Calu3 (cell line): ENCODE measurements at regions not wholly inside any gene's neighbourhood (a gene's known extent, or its start where the extent isn't known, plus 50 kb on each side); places are given as distances from the start of the nearest gene placed in this dataset.
A peak's percentile ranks its signal among the peaks of the same experiment; 100 is the strongest.

Experiments
- BruUV-seq: library from RNA; stranded (reverse); fragments of 400-500 nt; replicated peaks from 2 replicates; lab custom pipeline; 2021; lab: Mats Ljungman, UMichigan
- CTCF ChIA-PET: fragments of 300-600 bp; sonication (Branson Sonifier 250); formaldehyde crosslinking; loops from one replicate; lab custom pipeline; 2022; ENCODE audit warnings: antibody characterized with exemption; lab: Charles Lee
- DNase-seq: peaks from one replicate; pipeline ENCODE4 v3.0.0; 2022
- H3K27ac Mint-ChIP-seq: one replicate; pipeline ENCODE4 v1.8.0; 2022; ENCODE audit warnings: mixed read lengths; ENCODE audit not compliant: unreplicated experiment
- H3K27me3 Mint-ChIP-seq: one replicate; pipeline ENCODE4 v1.8.0; 2022; ENCODE audit warnings: mixed read lengths; ENCODE audit not compliant: unreplicated experiment
- H3K36me3 Mint-ChIP-seq: one replicate; pipeline ENCODE4 v1.8.0; 2022; ENCODE audit warnings: mild to moderate bottlenecking, moderate library complexity, mixed read lengths; ENCODE audit not compliant: insufficient read depth, unreplicated experiment
- H3K4me1 Mint-ChIP-seq: one replicate; pipeline ENCODE4 v1.8.0; 2022; ENCODE audit warnings: mild to moderate bottlenecking, low read depth, mixed read lengths; ENCODE audit not compliant: unreplicated experiment
- H3K4me3 Mint-ChIP-seq: one replicate; pipeline ENCODE4 v1.8.0; 2022; ENCODE audit warnings: mild to moderate bottlenecking, low read depth, moderate library complexity, mixed read lengths; ENCODE audit not compliant: unreplicated experiment
- H3K9me3 Mint-ChIP-seq: one replicate; pipeline ENCODE4 v1.8.0; 2022; ENCODE audit warnings: low read depth, mixed read lengths; ENCODE audit not compliant: unreplicated experiment
- CTCF ChIP-seq: fragments of 200-600 bp; IDR thresholded peaks from one replicate; pipeline ENCODE4 v1.8.0; 2022; ENCODE audit warnings: antibody characterized with exemption; ENCODE audit not compliant: unreplicated experiment
- intact Hi-C: fragments of 100-400 bp; cut with micrococcal nuclease; formaldehyde crosslinking; loops from one replicate; pipeline ENCODE4 v1.10.0; 2022; ENCODE audit not compliant: unreplicated experiment

- peak; percentile 42 for DNase-seq
- CTCF ChIA-PET: interaction anchor here (0.9 to 1.0 kb wide), 2 partner anchors 20 to 47 kb away, joined by 3 read pairs; no protein-coding TSS in a partner anchor
- BruUV-seq: no TSS peak
Observed at GRCh38 chr2:191617575-191617974, 60.4 kb upstream of the NABP1 start.

GRCh38 chr2:191618046-191618780 is 59.7 kb upstream of the NABP1 start:
- Mint-ChIP-seq H3K36me3 (no peaks in the 10 kb centered on the region), H3K27me3 (no peaks in the 10 kb centered on the region), H3K4me1 (peaks cover 52% of the 10 kb centered on the region), H3K27ac (peak overlapping the region; percentile 82), H3K9me3 (no peaks in the 10 kb centered on the region), H3K4me3 (peak overlapping the region; percentile 8)
- TF ChIP-seq CTCF: no peak
- intact Hi-C loops: no loop called here
- CTCF ChIA-PET: interaction anchor here (0.9 to 1.0 kb wide), 2 partner anchors 19 to 47 kb away, joined by 3 read pairs; no protein-coding TSS in a partner anchor
- BruUV-seq: no TSS peak
- DNase-seq: no peak

More at GRCh38 chr2:191617575-191617974, 60.4 kb upstream of the NABP1 start:
- no peak for TF ChIP-seq CTCF
- peaks cover 46% of the 10 kb centered on the region for H3K4me1 Mint-ChIP-seq
- no peaks in the 10 kb centered on the region for H3K27me3 Mint-ChIP-seq
- intact Hi-C loops: loop anchor here (1.0 kb wide), 1 partner anchor 20 kb away; no protein-coding TSS in a partner anchor
- no peak overlapping the region for H3K4me3 Mint-ChIP-seq
- peak overlapping the region; percentile 82 for H3K27ac Mint-ChIP-seq
- H3K36me3 Mint-ChIP-seq: no peaks in the 10 kb centered on the region
- H3K9me3 Mint-ChIP-seq: no peaks in the 10 kb centered on the region

GRCh38 chr2:191618786-191619185 is 59.1 kb upstream of the NABP1 start:
- intact Hi-C loops: no loop called here
- H3K4me3 Mint-ChIP-seq: peak overlapping the region; percentile 8
- TF ChIP-seq CTCF: no peak
- peaks cover 58% of the 10 kb centered on the region for H3K4me1 Mint-ChIP-seq
- DNase-seq: no peak
- CTCF ChIA-PET: no interaction called here
- no peaks in the 10 kb centered on the region for H3K9me3 Mint-ChIP-seq
- H3K27ac Mint-ChIP-seq: peak overlapping the region; percentile 82
- H3K36me3 Mint-ChIP-seq: no peaks in the 10 kb centered on the region
- H3K27me3 Mint-ChIP-seq: no peaks in the 10 kb centered on the region
- BruUV-seq: no TSS peak

- Mint-ChIP-seq H3K4me3 (no peak overlapping the region), H3K4me1 (peaks cover 71% of the 10 kb centered on the region), H3K27me3 (no peaks in the 10 kb centered on the region), H3K36me3 (no peaks in the 10 kb centered on the region), H3K27ac (peak overlapping the region; percentile 1), H3K9me3 (no peaks in the 10 kb centered on the region)
- no peak for TF ChIP-seq CTCF
- no TSS peak for BruUV-seq
- CTCF ChIA-PET: interaction anchor here (1.3 kb wide), 1 partner anchor 16 kb away, joined by 3 read pairs; no protein-coding TSS in a partner anchor
- intact Hi-C loops: no loop called here
- DNase-seq: no peak
Observed at GRCh38 chr2:191620144-191620543, 57.8 kb upstream of the NABP1 start.
